Naive thymus-derived CD4-positive, alpha-beta T cell (primary cell): ENCODE measurements at regions not wholly inside any gene's neighbourhood (a gene's known extent, or its start where the extent isn't known, plus 50 kb on each side); places are given as distances from the start of the nearest gene placed in this dataset.
"Not testable (repeated sequence)": the region's sequence is repeated elsewhere in the genome, so short reads cannot be mapped to it uniquely, and the experiment has no call there.

Source experiments
- ATAC-seq: fragments of 150-1000 bp; cut with Tn5 transposase; 2 replicates; pipeline ENCODE4 v1.10.0; 2021; ENCODE audit warnings: mild to moderate bottlenecking, moderate library complexity
- CTCF ChIA-PET: fragments of 350-600 bp; sonication (Branson Sonifier 250); formaldehyde crosslinking; loops from one replicate; lab custom pipeline; 2021; ENCODE audit warnings: antibody characterized with exemption; lab: Charles Lee
- POLR2A ChIA-PET: fragments of 350-600 bp; sonication (Branson Sonifier 250); formaldehyde crosslinking; loops from one replicate; lab custom pipeline; 2021; ENCODE audit warnings: antibody characterized with exemption, inconsistent platforms; lab: Charles Lee
- DNase-seq, 9 donors: peaks; one replicate each; pipeline versions ENCODE4 v3.0.0 to v3.0.0-alpha.2; 2020 to 2022; ENCODE audit warnings: mixed read lengths in 1 of 9
- H3K27ac ChIP-seq: one replicate; pipeline ENCODE4 v1.7.0; 2013; ENCODE audit warnings: mild to moderate bottlenecking, low read depth, low read length, moderate library complexity
- H3K27me3 ChIP-seq, 2 donors: one replicate each; pipeline ENCODE4 v1.7.0; 2013; ENCODE audit warnings: low read length in 2 of 2, mild to moderate bottlenecking in 2 of 2, moderate library complexity in 2 of 2; ENCODE audit not compliant: control insufficient read depth in 2 of 2, insufficient read depth in 2 of 2
- H3K36me3 ChIP-seq, 3 experiments: 1 replicate in 2 of 3; 2 replicates in 1 of 3; pipeline ENCODE4 v1.7.0; 2013; ENCODE audit warnings: low read length in 3 of 3, mild to moderate bottlenecking in 3 of 3, moderate library complexity in 1 of 3; ENCODE audit not compliant: insufficient read depth in 3 of 3, control insufficient read depth in 2 of 3
- H3K4me1 ChIP-seq, 2 donors: one replicate each; pipeline ENCODE4 v1.7.0; 2013; ENCODE audit warnings: low read length in 2 of 2, mild to moderate bottlenecking in 2 of 2, moderate library complexity in 1 of 2; ENCODE audit not compliant: control insufficient read depth in 2 of 2, insufficient read depth in 2 of 2
- H3K4me3 ChIP-seq: 2 replicates; pipeline ENCODE4 v1.7.0; 2013; ENCODE audit warnings: mild to moderate bottlenecking, low read length
- H3K9me3 ChIP-seq, 3 experiments: 1 replicate in 2 of 3; 2 replicates in 1 of 3; pipeline ENCODE4 v1.7.0; 2013; ENCODE audit warnings: low read length in 3 of 3; ENCODE audit not compliant: control insufficient read depth in 2 of 3
- H3K27ac Mint-ChIP-seq, 9 donors: one replicate each; pipeline ENCODE4 v1.8.0; 2020 to 2022; ENCODE audit warnings: mixed read lengths in 9 of 9, mild to moderate bottlenecking in 8 of 9, moderate library complexity in 5 of 9, inconsistent platforms in 2 of 9
- H3K27me3 Mint-ChIP-seq, 5 donors: one replicate each; pipeline ENCODE4 v1.8.0; 2021 to 2022; ENCODE audit warnings: mixed read lengths in 5 of 5, mild to moderate bottlenecking in 1 of 5
- H3K36me3 Mint-ChIP-seq, 5 donors: one replicate each; pipeline ENCODE4 v1.8.0; 2020 to 2022; ENCODE audit warnings: mixed read lengths in 5 of 5, mild to moderate bottlenecking in 3 of 5, inconsistent platforms in 1 of 5
- H3K4me1 Mint-ChIP-seq, 7 donors: one replicate each; pipeline ENCODE4 v1.8.0; 2020 to 2022; ENCODE audit warnings: mixed read lengths in 7 of 7, mild to moderate bottlenecking in 3 of 7, inconsistent platforms in 1 of 7
- H3K4me3 Mint-ChIP-seq, 10 donors: one replicate each; pipeline ENCODE4 v1.8.0; 2020 to 2022; ENCODE audit warnings: mild to moderate bottlenecking in 10 of 10, mixed read lengths in 10 of 10, moderate library complexity in 6 of 10, inconsistent platforms in 2 of 10
- H3K9me3 Mint-ChIP-seq, 11 donors: one replicate each; pipeline ENCODE4 v1.8.0; 2020 to 2022; ENCODE audit warnings: mixed read lengths in 11 of 11, mild to moderate bottlenecking in 4 of 11, inconsistent platforms in 1 of 11, moderate library complexity in 1 of 11
- intact Hi-C, 2 donors: fragments of 100-400 bp; cut with micrococcal nuclease; formaldehyde crosslinking; loops; one replicate each; pipeline ENCODE4 v1.15.1; 2023

- Mint-ChIP-seq H3K27me3 (no peaks in the 10 kb centered on the region), H3K4me1 (peaks cover 0 to 7% (median 0%) of the 10 kb centered on the region in 7 donors), H3K27ac (no peak overlapping the region), H3K36me3 (peaks cover 0 to 7% (median 0%) of the 10 kb centered on the region in 5 donors), H3K9me3 (peaks cover 0 to 11% (median 3%) of the 10 kb centered on the region in 11 donors), H3K4me3 (no peak overlapping the region)
- Histone ChIP-seq H3K36me3 (no peaks in the 10 kb centered on the region), H3K27me3 (no peaks in the 10 kb centered on the region), H3K4me1 (no peaks in the 10 kb centered on the region), H3K9me3 (no peaks in the 10 kb centered on the region), H3K4me3 (no peak overlapping the region), H3K27ac (no peak overlapping the region)
- DNase-seq: no peak
- intact Hi-C loops: no loop called here
- ATAC-seq: no peak
- ChIA-PET CTCF (no interaction called here), POLR2A (no interaction called here)
Observed at GRCh38 chr13:88802886-88803285, 1131.7 kb downstream of the SLITRK5 start.

GRCh38 chr13:88806438-88806837 lies 1135.3 kb downstream of the SLITRK5 start:
- Histone ChIP-seq H3K36me3 (no peaks in the 10 kb centered on the region), H3K9me3 (peaks cover 0 to 7% (median 4%) of the 10 kb centered on the region in 3 experiments), H3K4me1 (no peaks in the 10 kb centered on the region), H3K27me3 (no peaks in the 10 kb centered on the region), H3K27ac (no peak overlapping the region), H3K4me3 (no peak overlapping the region)
- ChIA-PET POLR2A (no interaction called here), CTCF (no interaction called here)
- peaks cover 0 to 7% (median 0%) of the 10 kb centered on the region in 7 donors for H3K4me1 Mint-ChIP-seq
- H3K9me3 Mint-ChIP-seq: peaks cover 0 to 20% (median 6%) of the 10 kb centered on the region in 11 donors
- ATAC-seq: no peak
- DNase-seq: no peak
- H3K36me3 Mint-ChIP-seq: no peaks in the 10 kb centered on the region
- no peaks in the 10 kb centered on the region for H3K27me3 Mint-ChIP-seq
- H3K27ac Mint-ChIP-seq: no peak overlapping the region
- intact Hi-C loops: no loop called here
- no peak overlapping the region for H3K4me3 Mint-ChIP-seq

- H3K4me1 Mint-ChIP-seq: no peaks in the 10 kb centered on the region
- Histone ChIP-seq H3K36me3 (no peaks in the 10 kb centered on the region), H3K9me3 (no peaks in the 10 kb centered on the region), H3K27me3 (no peaks in the 10 kb centered on the region), H3K27ac (no peak overlapping the region), H3K4me3 (no peak overlapping the region), H3K4me1 (no peaks in the 10 kb centered on the region)
- intact Hi-C loops: no loop called here
- ATAC-seq (no peak), DNase-seq (no peak)
- H3K9me3 Mint-ChIP-seq: peaks cover 0 to 14% (median 0%) of the 10 kb centered on the region in 11 donors
- ChIA-PET CTCF (no interaction called here), POLR2A (no interaction called here)
- no peak overlapping the region for H3K27ac Mint-ChIP-seq
- no peaks in the 10 kb centered on the region for H3K27me3 Mint-ChIP-seq
- H3K36me3 Mint-ChIP-seq: no peaks in the 10 kb centered on the region
- no peak overlapping the region for H3K4me3 Mint-ChIP-seq
Observed at GRCh38 chr13:88817560-88817959, 1146.4 kb downstream of the SLITRK5 start.

GRCh38 chr13:88823114-88823513 lies 1151.9 kb downstream of the SLITRK5 start:
- Mint-ChIP-seq H3K4me1 (no peaks in the 10 kb centered on the region), H3K27me3 (no peaks in the 10 kb centered on the region), H3K36me3 (no peaks in the 10 kb centered on the region), H3K4me3 (no peak overlapping the region), H3K9me3 (peaks cover 0 to 12% (median 3%) of the 10 kb centered on the region in 11 donors), H3K27ac (no peak overlapping the region)
- intact Hi-C loops: no loop called here
- no peaks in the 10 kb centered on the region for H3K36me3 ChIP-seq
- H3K27me3 ChIP-seq: no peaks in the 10 kb centered on the region
- DNase-seq (no peak), ATAC-seq (no peak)
- H3K4me3 ChIP-seq: no peak overlapping the region
- H3K27ac ChIP-seq: no peak overlapping the region
- no peaks in the 10 kb centered on the region for H3K4me1 ChIP-seq
- POLR2A ChIA-PET: no interaction called here
- H3K9me3 ChIP-seq: no peaks in the 10 kb centered on the region
- CTCF ChIA-PET: no interaction called here

GRCh38 chr13:88824218-88824617 lies 1153.0 kb downstream of the SLITRK5 start:
- no peaks in the 10 kb centered on the region for H3K27me3 ChIP-seq
- Mint-ChIP-seq H3K4me3 (no peak overlapping the region), H3K27ac (no peak overlapping the region), H3K4me1 (no peaks in the 10 kb centered on the region), H3K27me3 (no peaks in the 10 kb centered on the region), H3K9me3 (peaks cover 0 to 12% (median 3%) of the 10 kb centered on the region in 11 donors), H3K36me3 (no peaks in the 10 kb centered on the region)
- CTCF ChIA-PET: no interaction called here
- intact Hi-C loops: no loop called here
- H3K36me3 ChIP-seq: no peaks in the 10 kb centered on the region
- ATAC-seq (no peak), DNase-seq (no peak)
- H3K27ac ChIP-seq: no peak overlapping the region
- H3K4me1 ChIP-seq: no peaks in the 10 kb centered on the region
- POLR2A ChIA-PET: no interaction called here
- H3K9me3 ChIP-seq: no peaks in the 10 kb centered on the region
- H3K4me3 ChIP-seq: no peak overlapping the region

GRCh38 chr13:88840085-88840484 lies 1168.9 kb downstream of the SLITRK5 start:
- H3K27me3 Mint-ChIP-seq: no peaks in the 10 kb centered on the region
- no peaks in the 10 kb centered on the region for H3K36me3 Mint-ChIP-seq

GRCh38 chr13:88852293-88852692 lies 1181.1 kb downstream of the SLITRK5 start:
- H3K27me3 ChIP-seq, H3K36me3 Mint-ChIP-seq, CTCF ChIA-PET, H3K36me3 ChIP-seq, H3K4me1 Mint-ChIP-seq, intact Hi-C loops, H3K27ac ChIP-seq, DNase-seq, H3K4me3 Mint-ChIP-seq, H3K4me3 ChIP-seq, POLR2A ChIA-PET, H3K27me3 Mint-ChIP-seq, H3K9me3 ChIP-seq, H3K4me1 ChIP-seq, ATAC-seq, H3K27ac Mint-ChIP-seq: not testable (repeated sequence)
- peaks cover 0 to 26% (median 2%) of the 10 kb centered on the region in 11 donors for H3K9me3 Mint-ChIP-seq

More at GRCh38 chr13:88840085-88840484, 1168.9 kb downstream of the SLITRK5 start:
- H3K4me3 ChIP-seq: no peak overlapping the region
- no peaks in the 10 kb centered on the region for H3K9me3 ChIP-seq
- no peaks in the 10 kb centered on the region for H3K4me1 ChIP-seq
- no peaks in the 10 kb centered on the region for H3K36me3 ChIP-seq
- H3K27me3 ChIP-seq: no peaks in the 10 kb centered on the region
- H3K4me3 Mint-ChIP-seq: no peak overlapping the region
- ATAC-seq: no peak
- H3K27ac Mint-ChIP-seq: no peak overlapping the region
- DNase-seq: no peak
- H3K27ac ChIP-seq: no peak overlapping the region
- ChIA-PET CTCF (no interaction called here), POLR2A (no interaction called here)
- intact Hi-C loops: no loop called here
- H3K4me1 Mint-ChIP-seq: no peaks in the 10 kb centered on the region
- peaks cover 0 to 18% (median 0%) of the 10 kb centered on the region in 11 donors for H3K9me3 Mint-ChIP-seq
